Thyroid gland (tissue), 4 donors: ENCODE measurements at regions not wholly inside any gene's neighbourhood (a gene's known extent, or its start where the extent isn't known, plus 50 kb on each side); places are given as distances from the start of the nearest gene placed in this dataset.

Experiments
- DNase-seq, 2 donors: peaks; one replicate each; pipeline ENCODE4 v3.0.0-alpha.2; 2019
- H3K27ac ChIP-seq, 3 donors: fragments of 200-600 bp; sonication (generic); 1 replicate in 2 of 3; 2 replicates in 1 of 3; pipeline ENCODE4 v1.5.1; 2016 to 2019; ENCODE audit warnings: mild to moderate bottlenecking in 1 of 3, moderate library complexity in 1 of 3
- H3K27me3 ChIP-seq: fragments of 200-600 bp; sonication (generic); one replicate; pipeline ENCODE4 v1.5.1; 2019
- H3K36me3 ChIP-seq, 2 donors: fragments of 200-600 bp; sonication (generic); one replicate each; pipeline ENCODE4 v1.5.1; 2016 to 2019
- H3K4me1 ChIP-seq, 2 donors: fragments of 200-600 bp; sonication (generic); one replicate each; pipeline ENCODE4 v1.5.1; 2017 to 2019
- H3K4me3 ChIP-seq, 3 donors: fragments of 200-600 bp; sonication (generic); replicated peaks in 1 of 3; 1 replicate in 2 of 3; 2 replicates in 1 of 3; pipeline ENCODE4 v1.5.1; 2016; ENCODE audit warnings: mild to moderate bottlenecking in 1 of 3
- H3K9me3 ChIP-seq: fragments of 200-600 bp; sonication (generic); one replicate; pipeline ENCODE4 v1.5.1; 2017
- CTCF ChIP-seq, 6 experiments: fragments of 200-600 bp in 3 of 6; fragments of 450-650 bp in 3 of 6; sonication (generic) in 3 of 6; IDR thresholded peaks; one replicate each; pipeline ENCODE4 v1.5.1; 2016 to 2019; ENCODE audit warnings: antibody characterized with exemption in 6 of 6, mild to moderate bottlenecking in 2 of 6, inconsistent platforms in 1 of 6, moderate library complexity in 1 of 6
- POLR2A ChIP-seq, 2 donors: fragments of 450-650 bp; IDR thresholded peaks; one replicate each; pipeline ENCODE4 v1.6.1; 2017; ENCODE audit warnings: antibody characterized with exemption in 2 of 2, mild to moderate bottlenecking in 2 of 2, moderate library complexity in 1 of 2
- WGBS, 2 donors: methylation state at CpG; one replicate each; pipeline ENCODE4 v1.1.5; 2017; 5-methylcytosine and 5-hydroxymethylcytosine counted together
- intact Hi-C: fragments of 100-400 bp; cut with DNase I; formaldehyde crosslinking; loops from one replicate; pipeline ENCODE4 v1.15.1; 2023

- TF ChIP-seq CTCF (IDR thresholded peaks at IDR 0.05): no peak
- TF ChIP-seq POLR2A (IDR thresholded peaks at IDR 0.05): no peak
These were observed 113.7 kb upstream of the MAP4K3 start for GRCh38 chr2:39550701-39551285.

DNA sequence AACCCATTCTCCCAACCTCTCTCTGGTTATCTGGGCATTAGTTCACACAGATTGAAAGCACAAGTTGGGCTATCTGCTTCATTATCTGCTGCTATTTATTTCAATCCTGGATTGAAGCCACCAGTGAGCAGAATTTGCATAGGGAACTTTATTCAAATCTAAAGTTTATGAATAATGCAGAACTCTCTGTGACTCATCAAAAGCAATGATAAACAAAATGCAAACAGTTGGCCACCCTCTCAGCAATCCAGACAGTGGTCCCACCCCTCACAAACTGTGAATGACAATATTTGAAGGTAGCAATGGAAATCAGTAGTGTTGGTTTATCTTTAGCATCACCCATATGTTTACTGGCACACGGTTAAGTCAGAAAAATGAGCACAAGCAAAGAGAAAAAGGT, 106.8 kb upstream of the TMEM178A start:
- 87 to 89% methylated on average over 1 of the region's 1 CpG for WGBS, 2 donors
- no peak for DNase-seq
- intact Hi-C loops: no loop called here

More at GRCh38 chr2:39550701-39551285, 113.7 kb upstream of the MAP4K3 start:
- 68 to 74% methylated on average over 4 of the region's 4 CpGs for WGBS, 2 donors
- no peak for DNase-seq
- intact Hi-C loops: no loop called here
- H3K4me1 ChIP-seq: no peaks in the 10 kb centered on the region
- no peaks in the 10 kb centered on the region for H3K36me3 ChIP-seq
- no peaks in the 10 kb centered on the region for H3K27me3 ChIP-seq
- H3K4me3 ChIP-seq: no peak overlapping the region
- no peaks in the 10 kb centered on the region for H3K9me3 ChIP-seq
- H3K27ac ChIP-seq: no peak overlapping the region

GRCh38 chr2:39563572-39563971, 102.1 kb upstream of the TMEM178A start:
- peaks cover 16 to 18% of the 10 kb centered on the region in 2 donors for H3K4me1 ChIP-seq
- no peak for DNase-seq
- no peaks in the 10 kb centered on the region for H3K27me3 ChIP-seq
- no peaks in the 10 kb centered on the region for H3K36me3 ChIP-seq
- intact Hi-C loops: no loop called here
- TF ChIP-seq CTCF (IDR thresholded peaks at IDR 0.05) (no peak), POLR2A (IDR thresholded peaks at IDR 0.05) (no peak)
- no peaks in the 10 kb centered on the region for H3K9me3 ChIP-seq
- no peak overlapping the region for H3K27ac ChIP-seq
- H3K4me3 ChIP-seq: no peak overlapping the region

More for the DNA sequence above, 106.8 kb upstream of the TMEM178A start:
- H3K4me3 ChIP-seq: no peak overlapping the region
- no peak overlapping the region for H3K27ac ChIP-seq
- H3K9me3 ChIP-seq: no peaks in the 10 kb centered on the region
- no peaks in the 10 kb centered on the region for H3K27me3 ChIP-seq
- no peaks in the 10 kb centered on the region for H3K36me3 ChIP-seq
- TF ChIP-seq CTCF (IDR thresholded peaks at IDR 0.05) (no peak), POLR2A (IDR thresholded peaks at IDR 0.05) (no peak)
- H3K4me1 ChIP-seq: no peaks in the 10 kb centered on the region

GRCh38 chr2:39567507-39567906, 98.2 kb upstream of the TMEM178A start:
- TF ChIP-seq POLR2A (IDR thresholded peaks at IDR 0.05) (no peak), CTCF (IDR thresholded peaks at IDR 0.05) (no peak)

GRCh38 chr2:39568116-39568515, 97.6 kb upstream of the TMEM178A start:
- no peak for DNase-seq
- H3K27me3 ChIP-seq: no peaks in the 10 kb centered on the region
- no peak overlapping the region for H3K4me3 ChIP-seq
- H3K4me1 ChIP-seq: peaks cover 22 to 25% of the 10 kb centered on the region in 2 donors
- intact Hi-C loops: no loop called here
- whole genome bisulfite sequencing, 2 donors: 92 to 95% methylated on average over 5 of the region's 5 CpGs
- no peak for TF ChIP-seq CTCF (IDR thresholded peaks at IDR 0.05)
- TF ChIP-seq POLR2A (IDR thresholded peaks at IDR 0.05): no peak
- peak overlapping the region in 1 of 3 donors; percentile 49 for H3K27ac ChIP-seq
- no peaks in the 10 kb centered on the region for H3K36me3 ChIP-seq
- H3K9me3 ChIP-seq: no peaks in the 10 kb centered on the region

More at GRCh38 chr2:39567507-39567906, 98.2 kb upstream of the TMEM178A start:
- Histone ChIP-seq H3K36me3 (no peaks in the 10 kb centered on the region), H3K4me3 (no peak overlapping the region), H3K4me1 (peaks cover 22 to 25% of the 10 kb centered on the region in 2 donors), H3K9me3 (no peaks in the 10 kb centered on the region), H3K27ac (peak overlapping the region in 1 of 3 donors; percentile 49), H3K27me3 (no peaks in the 10 kb centered on the region)
- intact Hi-C loops: no loop called here
- 71 to 79% methylated on average over 1 of the region's 1 CpG for WGBS, 2 donors
- DNase-seq: peak; percentile 46 to 70
